ENCODE measurements at regions not wholly inside any gene's neighbourhood (a gene's known extent, or its start where the extent isn't known, plus 50 kb on each side); places are given as distances from the start of the nearest gene placed in this dataset.

DNA sequence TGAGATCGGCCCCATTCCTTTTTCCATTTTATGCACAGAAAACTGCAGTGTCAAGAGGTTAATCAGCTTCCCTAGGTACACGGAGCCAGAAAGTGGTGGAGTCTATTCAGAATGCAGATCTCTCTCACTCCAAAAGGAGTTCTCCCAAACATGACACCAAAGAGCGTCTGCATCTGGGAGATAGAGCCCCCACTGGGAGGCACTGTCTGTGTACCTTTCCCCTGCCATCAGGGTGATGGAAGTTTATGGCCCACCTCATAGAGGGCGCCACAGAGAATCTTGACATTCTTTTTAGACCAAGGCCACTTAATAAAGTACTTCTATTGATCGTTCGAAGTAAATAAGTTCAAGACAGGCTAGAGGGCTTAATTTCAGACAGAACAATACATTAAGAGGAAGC lies 493.7 kb upstream of the ERCC4 start:
- Histone ChIP-seq H3K4me3 (no peak overlapping the region), H3K4me1 (no peaks in the 10 kb centered on the region), H3K27me3 (ENCODE audit: low read depth) (peaks cover 3% of the 10 kb centered on the region), H3K36me3 (no peaks in the 10 kb centered on the region), H3K9me3 (replicated peaks) (peaks cover 4% of the 10 kb centered on the region), H3K27ac (replicated peaks) (no peak overlapping the region)
- TF ChIP-seq, protein P1, sequence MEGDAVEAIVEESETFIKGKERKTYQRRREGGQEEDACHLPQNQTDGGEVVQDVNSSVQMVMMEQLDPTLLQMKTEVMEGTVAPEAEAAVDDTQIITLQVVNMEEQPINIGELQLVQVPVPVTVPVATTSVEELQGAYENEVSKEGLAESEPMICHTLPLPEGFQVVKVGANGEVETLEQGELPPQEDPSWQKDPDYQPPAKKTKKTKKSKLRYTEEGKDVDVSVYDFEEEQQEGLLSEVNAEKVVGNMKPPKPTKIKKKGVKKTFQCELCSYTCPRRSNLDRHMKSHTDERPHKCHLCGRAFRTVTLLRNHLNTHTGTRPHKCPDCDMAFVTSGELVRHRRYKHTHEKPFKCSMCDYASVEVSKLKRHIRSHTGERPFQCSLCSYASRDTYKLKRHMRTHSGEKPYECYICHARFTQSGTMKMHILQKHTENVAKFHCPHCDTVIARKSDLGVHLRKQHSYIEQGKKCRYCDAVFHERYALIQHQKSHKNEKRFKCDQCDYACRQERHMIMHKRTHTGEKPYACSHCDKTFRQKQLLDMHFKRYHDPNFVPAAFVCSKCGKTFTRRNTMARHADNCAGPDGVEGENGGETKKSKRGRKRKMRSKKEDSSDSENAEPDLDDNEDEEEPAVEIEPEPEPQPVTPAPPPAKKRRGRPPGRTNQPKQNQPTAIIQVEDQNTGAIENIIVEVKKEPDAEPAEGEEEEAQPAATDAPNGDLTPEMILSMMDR (IDR thresholded peaks at IDR 0.05; ENCODE audit: borderline replicate concordance), result no peak
- no peak for DNase-seq
- intact Hi-C loops (cut with micrococcal nuclease), result no loop called here

DNA sequence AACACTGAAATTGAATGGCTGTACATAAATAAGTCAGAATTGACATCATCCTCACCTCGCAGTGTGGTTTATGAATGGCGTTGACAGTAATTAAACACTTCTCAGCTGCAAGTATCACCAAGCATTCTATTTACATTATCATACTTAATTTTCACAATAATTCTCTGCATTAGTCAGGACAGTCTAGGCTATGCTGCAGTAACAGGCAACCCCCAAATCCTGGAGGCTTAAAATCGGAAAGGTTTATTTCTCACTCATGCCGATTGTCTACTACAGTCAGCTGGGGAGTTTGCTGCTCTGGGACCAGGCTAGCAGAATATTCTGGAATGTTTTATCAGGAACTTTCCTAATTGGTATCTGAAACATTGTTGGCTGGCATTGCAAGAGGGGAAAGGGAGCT lies 493.2 kb upstream of the ERCC4 start:
- Histone ChIP-seq H3K4me1 (no peaks in the 10 kb centered on the region), H3K36me3 (no peaks in the 10 kb centered on the region), H3K9me3 (replicated peaks) (peaks cover 4% of the 10 kb centered on the region), H3K27ac (replicated peaks) (no peak overlapping the region), H3K27me3 (ENCODE audit: low read depth) (peaks cover 3% of the 10 kb centered on the region), H3K4me3 (no peak overlapping the region)
- no peak for DNase-seq
- intact Hi-C loops (cut with micrococcal nuclease), result no loop called here
- TF ChIP-seq, protein P1 (IDR thresholded peaks at IDR 0.05; ENCODE audit: borderline replicate concordance), result no peak

DNA sequence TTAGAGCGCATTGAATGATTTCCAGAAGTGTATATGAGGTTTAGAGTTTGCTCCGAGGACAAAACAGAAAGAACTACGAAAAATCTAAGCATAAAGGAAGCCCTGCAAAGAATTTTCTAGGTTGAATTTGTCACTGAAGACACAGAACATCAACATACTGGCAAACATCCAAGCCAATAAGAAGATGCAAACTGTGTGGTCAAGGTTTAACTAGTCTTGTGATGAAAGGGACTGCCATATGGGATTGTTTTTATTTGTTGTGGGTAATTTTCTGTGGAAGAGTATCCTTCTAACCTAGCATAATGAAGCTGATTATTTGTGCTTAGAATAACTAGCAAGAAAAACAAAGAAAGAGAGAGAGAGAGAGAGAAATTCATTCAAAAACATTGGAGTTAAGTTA lies 492.0 kb upstream of the ERCC4 start:
- Histone ChIP-seq H3K27ac (replicated peaks) (no peak overlapping the region), H3K4me1 (no peaks in the 10 kb centered on the region), H3K4me3 (no peak overlapping the region), H3K9me3 (replicated peaks) (peaks cover 4% of the 10 kb centered on the region), H3K27me3 (ENCODE audit: low read depth) (peaks cover 3% of the 10 kb centered on the region), H3K36me3 (no peaks in the 10 kb centered on the region)
- intact Hi-C loops (cut with micrococcal nuclease), result no loop called here
- DNase-seq, result no peak
- TF ChIP-seq, protein P1 (IDR thresholded peaks at IDR 0.05; ENCODE audit: borderline replicate concordance), result no peak

DNA sequence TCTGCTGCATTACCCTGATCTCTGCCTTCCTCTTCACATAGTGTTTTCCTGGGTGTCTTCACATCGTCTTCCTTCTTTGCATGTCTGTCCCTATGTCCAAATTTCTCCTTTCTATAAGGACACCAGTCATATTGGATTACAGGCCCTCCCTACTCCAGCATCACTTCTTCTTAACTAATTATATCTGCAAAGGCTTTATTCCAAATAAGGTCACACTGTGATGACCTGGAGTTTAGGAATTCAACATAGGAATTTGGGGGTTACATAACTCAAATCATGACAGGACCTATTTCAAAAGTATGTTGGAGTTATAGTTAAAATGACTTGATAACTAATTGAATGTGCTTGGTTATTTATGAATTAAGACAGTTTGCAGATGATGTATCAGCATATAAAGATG lies 490.5 kb upstream of the ERCC4 start:
- Histone ChIP-seq H3K36me3 (no peaks in the 10 kb centered on the region), H3K4me3 (no peak overlapping the region), H3K27ac (replicated peaks) (no peak overlapping the region), H3K4me1 (no peaks in the 10 kb centered on the region), H3K27me3 (ENCODE audit: low read depth) (no peaks in the 10 kb centered on the region), H3K9me3 (replicated peaks) (peaks cover 4% of the 10 kb centered on the region)
- TF ChIP-seq, protein P1 (IDR thresholded peaks at IDR 0.05; ENCODE audit: borderline replicate concordance), result no peak
- no peak for DNase-seq
- intact Hi-C loops (cut with micrococcal nuclease), result no loop called here

DNA sequence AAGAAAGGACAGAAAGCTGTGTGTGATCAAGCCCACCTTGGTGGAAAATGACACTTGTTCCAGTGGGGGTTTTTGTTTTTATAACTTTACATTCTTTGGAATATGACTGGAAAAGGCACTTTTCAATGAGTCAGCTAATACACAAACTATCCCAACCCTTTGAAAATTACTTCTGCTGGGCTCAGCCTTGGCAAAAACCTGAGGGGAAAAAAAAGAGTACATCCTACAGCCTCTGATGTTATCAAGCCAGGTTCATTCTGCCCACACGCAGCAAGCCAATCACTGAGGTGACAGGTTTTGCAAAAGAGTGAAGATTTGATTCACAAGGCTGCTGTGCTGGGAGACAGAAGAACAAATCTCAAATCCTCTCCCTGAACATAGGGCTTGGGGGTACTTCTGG lies 484.5 kb upstream of the ERCC4 start:
- no peak overlapping the region for H3K4me3 ChIP-seq
- H3K27ac ChIP-seq (replicated peaks), result no peak overlapping the region
- no peak for DNase-seq
- no peaks in the 10 kb centered on the region for H3K9me3 ChIP-seq (replicated peaks)
- TF ChIP-seq, protein P1 (IDR thresholded peaks at IDR 0.05; ENCODE audit: borderline replicate concordance), result no peak
- H3K36me3 ChIP-seq, result no peaks in the 10 kb centered on the region
- intact Hi-C loops (cut with micrococcal nuclease), result no loop called here
- H3K27me3 ChIP-seq (ENCODE audit: low read depth), result peaks cover 33% of the 10 kb centered on the region
- H3K4me1 ChIP-seq, result no peaks in the 10 kb centered on the region
